ENCODE measurements at regions not wholly inside any gene's neighbourhood (a gene's known extent, or its start where the extent isn't known, plus 50 kb on each side); places are given as distances from the start of the nearest gene placed in this dataset.

DNA sequence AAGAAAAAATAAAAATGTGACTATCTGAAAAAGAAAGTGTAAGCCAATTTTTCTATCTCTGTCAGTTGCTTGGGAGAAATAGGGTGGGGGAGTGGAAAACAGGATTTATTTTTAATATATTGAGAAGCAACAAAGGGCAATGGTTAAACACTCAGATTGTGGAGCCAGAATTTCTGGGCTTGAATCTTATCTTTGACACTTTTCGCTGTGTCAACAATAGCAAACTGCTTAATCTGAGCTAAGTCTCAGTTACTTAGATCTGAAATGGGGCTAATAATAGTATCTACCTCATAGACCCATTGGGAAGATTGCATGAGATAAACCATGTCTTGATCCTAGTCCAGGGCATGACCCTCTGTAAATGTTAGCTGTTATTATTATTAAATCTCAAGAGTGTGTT is 468.1 kb downstream of the ADGRL2 start:
- no peaks in the 10 kb centered on the region for H3K4me1 ChIP-seq (ENCODE audit: control insufficient read depth, insufficient read depth, low read length)
- no peaks in the 10 kb centered on the region for H3K27me3 ChIP-seq (ENCODE audit: control insufficient read depth, insufficient read depth, low read length)
- WGBS (ENCODE audit: insufficient coverage, low lambda C conversion rate), result 100% methylated on average over 1 of the region's 1 CpG
- no peak overlapping the region for H3K27ac ChIP-seq (ENCODE audit: low read length)
- H3K36me3 ChIP-seq (ENCODE audit: control insufficient read depth, insufficient read depth, low read length), result no peaks in the 10 kb centered on the region
- H3K9me3 ChIP-seq (ENCODE audit: control insufficient read depth, low read depth, low read length), result no peaks in the 10 kb centered on the region
- H3K4me3 ChIP-seq (ENCODE audit: low read length), result no peak overlapping the region
- no peak for DNase-seq

DNA sequence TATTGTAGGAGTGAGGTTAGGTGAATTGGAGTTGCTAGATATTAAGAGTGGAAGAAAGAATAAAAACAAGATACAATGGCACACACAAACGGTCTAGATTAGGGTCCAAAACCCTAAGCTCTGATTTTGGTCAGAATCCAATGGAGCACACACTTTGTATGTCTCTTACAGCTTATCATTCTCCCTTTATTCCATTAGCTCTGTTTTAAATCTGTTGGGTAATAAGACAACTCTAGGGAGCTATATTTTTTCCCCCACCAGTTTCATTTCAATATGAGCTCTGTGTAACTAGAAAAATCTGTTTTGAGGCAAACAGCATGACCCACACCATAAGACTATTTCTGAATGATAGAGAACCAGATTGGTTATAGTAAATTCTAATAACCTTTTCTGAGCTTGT is 465.6 kb downstream of the ADGRL2 start:
- no peaks in the 10 kb centered on the region for H3K27me3 ChIP-seq (ENCODE audit: control insufficient read depth, insufficient read depth, low read length)
- H3K27ac ChIP-seq (ENCODE audit: low read length), result no peak overlapping the region
- WGBS (ENCODE audit: insufficient coverage, low lambda C conversion rate), result no CpG with 5 or more reads among the region's 1 CpG

GRCh38 chr1:82265436-82265835 is 464.7 kb downstream of the ADGRL2 start:
- H3K4me1 ChIP-seq (ENCODE audit: control insufficient read depth, insufficient read depth, low read length), result no peaks in the 10 kb centered on the region
- DNase-seq, result no peak
- no peaks in the 10 kb centered on the region for H3K27me3 ChIP-seq (ENCODE audit: control insufficient read depth, insufficient read depth, low read length)
- WGBS (ENCODE audit: insufficient coverage, low lambda C conversion rate), result 70% methylated on average over 4 of the region's 5 CpGs
- no peaks in the 10 kb centered on the region for H3K36me3 ChIP-seq (ENCODE audit: control insufficient read depth, insufficient read depth, low read length)
- H3K27ac ChIP-seq (ENCODE audit: low read length), result no peak overlapping the region
- no peaks in the 10 kb centered on the region for H3K9me3 ChIP-seq (ENCODE audit: control insufficient read depth, low read depth, low read length)
- no peak overlapping the region for H3K4me3 ChIP-seq (ENCODE audit: low read length)

More for the DNA sequence above, 465.6 kb downstream of the ADGRL2 start:
- no peaks in the 10 kb centered on the region for H3K36me3 ChIP-seq (ENCODE audit: control insufficient read depth, insufficient read depth, low read length)
- H3K9me3 ChIP-seq (ENCODE audit: control insufficient read depth, low read depth, low read length), result no peaks in the 10 kb centered on the region
- no peak for DNase-seq
- no peaks in the 10 kb centered on the region for H3K4me1 ChIP-seq (ENCODE audit: control insufficient read depth, insufficient read depth, low read length)
- no peak overlapping the region for H3K4me3 ChIP-seq (ENCODE audit: low read length)

GRCh38 chr1:82264802-82265201 is 464.1 kb downstream of the ADGRL2 start:
- WGBS (ENCODE audit: insufficient coverage, low lambda C conversion rate), result no CpG with 5 or more reads among the region's 3 CpGs
- Histone ChIP-seq H3K4me3 (ENCODE audit: low read length) (no peak overlapping the region), H3K9me3 (ENCODE audit: control insufficient read depth, low read depth, low read length) (no peaks in the 10 kb centered on the region), H3K27ac (ENCODE audit: low read length) (no peak overlapping the region), H3K4me1 (ENCODE audit: control insufficient read depth, insufficient read depth, low read length) (no peaks in the 10 kb centered on the region), H3K27me3 (ENCODE audit: control insufficient read depth, insufficient read depth, low read length) (no peaks in the 10 kb centered on the region), H3K36me3 (ENCODE audit: control insufficient read depth, insufficient read depth, low read length) (no peaks in the 10 kb centered on the region)
- no peak for DNase-seq

DNA sequence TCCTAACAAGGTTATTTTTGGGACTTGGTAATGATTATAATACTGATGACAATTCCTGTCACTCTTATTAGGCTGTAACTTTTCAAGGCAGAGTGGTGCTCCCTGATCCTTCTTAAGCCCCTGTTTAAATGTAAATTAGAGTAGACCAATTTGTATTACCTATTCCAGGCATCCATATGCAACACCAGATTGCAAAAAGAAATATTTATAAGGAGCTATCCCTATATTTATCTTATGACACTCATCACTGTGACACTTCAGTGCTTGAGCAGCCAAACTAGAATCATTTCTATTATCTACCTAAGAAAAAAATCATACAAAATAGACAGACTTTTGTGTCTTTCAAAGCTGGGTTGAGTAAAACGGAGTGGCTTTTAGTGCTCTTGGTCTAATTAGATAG is 462.7 kb downstream of the ADGRL2 start:
- no CpG with 5 or more reads among the region's 1 CpG for WGBS (ENCODE audit: insufficient coverage, low lambda C conversion rate)

GRCh38 chr1:82260666-82261065 is 459.9 kb downstream of the ADGRL2 start:
- H3K4me1 ChIP-seq (ENCODE audit: control insufficient read depth, insufficient read depth, low read length), result no peaks in the 10 kb centered on the region
- no peak overlapping the region for H3K4me3 ChIP-seq (ENCODE audit: low read length)
- WGBS (ENCODE audit: insufficient coverage, low lambda C conversion rate), result 80% methylated on average over 1 of the region's 1 CpG
- no peaks in the 10 kb centered on the region for H3K9me3 ChIP-seq (ENCODE audit: control insufficient read depth, low read depth, low read length)
- no peaks in the 10 kb centered on the region for H3K27me3 ChIP-seq (ENCODE audit: control insufficient read depth, insufficient read depth, low read length)
- no peak for DNase-seq
- no peak overlapping the region for H3K27ac ChIP-seq (ENCODE audit: low read length)
- no peaks in the 10 kb centered on the region for H3K36me3 ChIP-seq (ENCODE audit: control insufficient read depth, insufficient read depth, low read length)

More for the DNA sequence above, 462.7 kb downstream of the ADGRL2 start:
- no peak for DNase-seq
- no peak overlapping the region for H3K4me3 ChIP-seq (ENCODE audit: low read length)
- no peaks in the 10 kb centered on the region for H3K27me3 ChIP-seq (ENCODE audit: control insufficient read depth, insufficient read depth, low read length)
- no peak overlapping the region for H3K27ac ChIP-seq (ENCODE audit: low read length)
- no peaks in the 10 kb centered on the region for H3K36me3 ChIP-seq (ENCODE audit: control insufficient read depth, insufficient read depth, low read length)
- H3K9me3 ChIP-seq (ENCODE audit: control insufficient read depth, low read depth, low read length), result no peaks in the 10 kb centered on the region
- H3K4me1 ChIP-seq (ENCODE audit: control insufficient read depth, insufficient read depth, low read length), result no peaks in the 10 kb centered on the region

DNA sequence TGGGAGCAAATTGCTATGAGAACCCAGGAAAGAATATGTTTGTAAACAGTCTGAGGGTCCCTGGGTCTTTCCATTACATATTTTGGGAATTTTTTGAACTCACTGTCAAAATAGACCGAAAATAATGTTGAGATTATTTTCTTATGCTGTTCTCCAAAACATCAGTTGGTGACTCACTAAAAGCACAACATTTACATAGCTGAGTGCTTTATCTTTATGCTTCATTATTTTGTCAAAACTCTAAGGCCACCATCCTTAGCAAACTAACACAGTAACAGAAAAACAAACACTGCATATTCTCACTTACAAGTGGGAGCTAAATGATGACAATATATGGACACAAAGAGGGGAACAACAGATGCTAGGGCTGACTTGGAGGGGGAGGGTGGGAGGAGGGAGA is 459.3 kb downstream of the ADGRL2 start:
- H3K4me3 ChIP-seq (ENCODE audit: low read length), result no peak overlapping the region
- no peak for DNase-seq
- H3K36me3 ChIP-seq (ENCODE audit: control insufficient read depth, insufficient read depth, low read length), result no peaks in the 10 kb centered on the region
- H3K27me3 ChIP-seq (ENCODE audit: control insufficient read depth, insufficient read depth, low read length), result no peaks in the 10 kb centered on the region
- H3K4me1 ChIP-seq (ENCODE audit: control insufficient read depth, insufficient read depth, low read length), result no peaks in the 10 kb centered on the region
- no peak overlapping the region for H3K27ac ChIP-seq (ENCODE audit: low read length)
- H3K9me3 ChIP-seq (ENCODE audit: control insufficient read depth, low read depth, low read length), result no peaks in the 10 kb centered on the region
- WGBS (ENCODE audit: insufficient coverage, low lambda C conversion rate), result no CpG with 5 or more reads among the region's 1 CpG

DNA sequence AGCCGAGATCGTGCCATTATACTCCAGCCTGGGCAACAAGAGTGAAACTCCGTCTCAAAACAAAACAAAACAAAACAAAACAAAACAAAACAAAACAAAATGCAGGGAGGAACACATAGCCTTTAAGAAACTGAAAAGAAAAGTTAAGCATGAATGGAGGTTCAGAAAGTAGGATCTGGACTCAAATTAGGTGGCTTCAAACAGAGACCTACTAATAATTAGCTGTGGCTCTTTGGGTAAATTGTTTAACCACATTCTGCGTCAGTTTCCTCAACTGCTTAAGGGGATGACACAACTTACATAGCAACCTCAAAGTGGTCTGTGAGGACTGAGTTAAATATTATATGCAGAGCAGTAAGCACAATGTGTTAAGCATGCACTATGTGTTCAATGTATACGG is 458.2 kb downstream of the ADGRL2 start:
- DNase-seq, result no peak
- H3K27me3 ChIP-seq (ENCODE audit: control insufficient read depth, insufficient read depth, low read length), result no peaks in the 10 kb centered on the region
- no peak overlapping the region for H3K27ac ChIP-seq (ENCODE audit: low read length)
- H3K9me3 ChIP-seq (ENCODE audit: control insufficient read depth, low read depth, low read length), result no peaks in the 10 kb centered on the region
- no peaks in the 10 kb centered on the region for H3K36me3 ChIP-seq (ENCODE audit: control insufficient read depth, insufficient read depth, low read length)
- no peak overlapping the region for H3K4me3 ChIP-seq (ENCODE audit: low read length)
- no peaks in the 10 kb centered on the region for H3K4me1 ChIP-seq (ENCODE audit: control insufficient read depth, insufficient read depth, low read length)
- no CpG with 5 or more reads among the region's 5 CpGs for WGBS (ENCODE audit: insufficient coverage, low lambda C conversion rate)

DNA sequence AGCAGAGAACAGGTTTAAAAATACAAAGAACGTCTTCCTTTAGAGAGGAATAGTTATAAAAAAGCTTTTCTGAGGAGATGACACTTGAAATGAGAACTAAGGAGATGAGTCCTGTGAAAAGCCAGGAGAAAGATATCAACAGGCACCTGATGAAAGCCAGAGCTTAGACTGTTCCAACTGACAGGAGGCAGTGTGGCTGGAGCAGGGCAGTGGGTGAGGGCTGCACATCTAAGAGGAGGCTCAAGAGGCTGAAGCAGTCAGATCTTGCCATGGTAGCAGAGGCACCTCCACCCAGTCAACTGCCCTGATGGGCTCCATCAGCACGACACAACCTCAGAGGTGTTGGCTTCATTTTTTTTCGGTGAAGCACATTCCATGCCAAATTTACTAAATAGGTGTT is 445.3 kb downstream of the ADGRL2 start:
- H3K27me3 ChIP-seq (ENCODE audit: control insufficient read depth, insufficient read depth, low read length), result no peaks in the 10 kb centered on the region
- no peaks in the 10 kb centered on the region for H3K9me3 ChIP-seq (ENCODE audit: control insufficient read depth, low read depth, low read length)
- no peaks in the 10 kb centered on the region for H3K36me3 ChIP-seq (ENCODE audit: control insufficient read depth, insufficient read depth, low read length)
- H3K4me1 ChIP-seq (ENCODE audit: control insufficient read depth, insufficient read depth, low read length), result no peaks in the 10 kb centered on the region
- H3K27ac ChIP-seq (ENCODE audit: low read length), result no peak overlapping the region
- 80% methylated on average over 1 of the region's 3 CpGs for WGBS (ENCODE audit: insufficient coverage, low lambda C conversion rate)
- no peak for DNase-seq
- no peak overlapping the region for H3K4me3 ChIP-seq (ENCODE audit: low read length)

DNA sequence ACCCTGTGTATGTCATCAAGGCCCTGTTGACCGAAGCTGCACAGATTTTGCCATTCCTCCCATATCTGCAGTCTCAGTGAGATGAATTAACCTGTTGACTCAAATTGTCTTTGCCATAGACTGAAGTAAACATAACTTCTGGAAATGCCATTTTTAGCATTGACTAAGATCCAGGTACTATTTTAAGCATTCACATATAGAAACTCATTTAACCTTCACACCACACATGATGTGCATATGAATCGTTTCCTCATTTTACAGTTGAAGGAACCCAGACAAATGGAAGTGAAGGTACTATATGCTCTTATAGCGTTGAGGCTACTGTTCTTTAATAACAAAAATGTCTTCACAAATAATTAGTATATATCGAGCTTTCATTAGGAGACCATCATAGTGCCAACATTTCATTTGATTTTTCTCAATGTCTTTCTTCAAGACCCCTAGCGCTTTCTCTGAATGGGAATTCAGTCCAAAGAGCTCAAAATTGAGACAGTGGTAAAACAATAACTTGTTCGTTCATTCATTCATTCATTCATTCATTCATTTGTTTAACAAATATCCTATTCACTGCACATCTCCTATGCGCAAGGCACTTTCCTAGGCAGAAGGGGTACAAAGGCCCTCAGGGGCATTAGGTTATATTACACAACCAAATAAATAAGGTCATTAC is 444.7 kb downstream of the ADGRL2 start:
- no peak overlapping the region for H3K27ac ChIP-seq (ENCODE audit: low read length)
- DNase-seq, result no peak
- WGBS (ENCODE audit: insufficient coverage, low lambda C conversion rate), result 94% methylated on average over 2 of the region's 7 CpGs
- H3K36me3 ChIP-seq (ENCODE audit: control insufficient read depth, insufficient read depth, low read length), result no peaks in the 10 kb centered on the region
- H3K27me3 ChIP-seq (ENCODE audit: control insufficient read depth, insufficient read depth, low read length), result no peaks in the 10 kb centered on the region
- no peaks in the 10 kb centered on the region for H3K4me1 ChIP-seq (ENCODE audit: control insufficient read depth, insufficient read depth, low read length)
- H3K9me3 ChIP-seq (ENCODE audit: control insufficient read depth, low read depth, low read length), result no peaks in the 10 kb centered on the region
- no peak overlapping the region for H3K4me3 ChIP-seq (ENCODE audit: low read length)

DNA sequence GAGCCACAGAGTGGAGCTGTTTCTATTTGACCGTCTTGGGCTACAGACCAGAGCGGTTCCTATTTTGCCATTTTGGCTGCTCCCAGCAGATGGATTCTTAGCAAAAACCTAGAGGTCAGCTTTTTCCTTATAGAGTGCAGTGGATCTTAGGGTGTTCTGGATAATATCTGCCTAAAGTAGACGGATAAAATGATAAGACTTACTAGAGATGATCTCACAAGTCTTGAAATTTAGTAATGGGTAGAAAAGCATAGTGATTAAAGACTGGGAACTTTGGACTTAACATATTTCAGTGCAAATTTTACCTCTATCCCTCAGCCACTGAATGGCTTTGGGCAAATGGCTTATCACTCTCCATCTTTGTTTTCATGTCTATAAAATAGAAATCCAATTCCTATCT is 439.8 kb downstream of the ADGRL2 start:
- WGBS (ENCODE audit: insufficient coverage, low lambda C conversion rate), result no CpG with 5 or more reads among the region's 3 CpGs
- H3K4me1 ChIP-seq (ENCODE audit: control insufficient read depth, insufficient read depth, low read length), result no peaks in the 10 kb centered on the region

More for the DNA sequence above, 439.8 kb downstream of the ADGRL2 start:
- Histone ChIP-seq H3K27me3 (ENCODE audit: control insufficient read depth, insufficient read depth, low read length) (no peaks in the 10 kb centered on the region), H3K4me3 (ENCODE audit: low read length) (no peak overlapping the region), H3K27ac (ENCODE audit: low read length) (no peak overlapping the region), H3K9me3 (ENCODE audit: control insufficient read depth, low read depth, low read length) (no peaks in the 10 kb centered on the region), H3K36me3 (ENCODE audit: control insufficient read depth, insufficient read depth, low read length) (no peaks in the 10 kb centered on the region)
- DNase-seq, result no peak
